Upper lobe of right lung (tissue), 1 donor: ENCODE measurements at regions not wholly inside any gene's neighbourhood (a gene's known extent, or its start where the extent isn't known, plus 50 kb on each side); places are given as distances from the start of the nearest gene placed in this dataset.

ENCODE experiments used
- ATAC-seq: fragments of 200-7000 bp; cut with Tn5 transposase; one replicate; pipeline ENCODE4 v1.9.1; 2020; ENCODE audit warnings: mild to moderate bottlenecking, moderate library complexity
- DNase-seq: peaks from one replicate; pipeline ENCODE4 v3.0.0-alpha.2; 2020
- H3K27ac ChIP-seq: fragments of 200-600 bp; one replicate; pipeline ENCODE4 v1.8.0; 2022
- H3K27me3 ChIP-seq: fragments of 200-600 bp; one replicate; pipeline ENCODE4 v1.8.0; 2022; ENCODE audit warnings: mild to moderate bottlenecking
- H3K36me3 ChIP-seq: fragments of 200-600 bp; one replicate; pipeline ENCODE4 v1.8.0; 2022
- H3K4me1 ChIP-seq: fragments of 200-600 bp; one replicate; pipeline ENCODE4 v1.8.0; 2022
- H3K4me3 ChIP-seq: fragments of 200-600 bp; one replicate; pipeline ENCODE4 v1.8.0; 2022; ENCODE audit warnings: mild to moderate bottlenecking
- H3K9me3 ChIP-seq: fragments of 200-600 bp; one replicate; pipeline ENCODE4 v1.8.0; 2022
- CTCF ChIP-seq: fragments of 200-600 bp; IDR thresholded peaks from one replicate; pipeline ENCODE4 v1.8.0; 2022; ENCODE audit warnings: antibody characterized with exemption
- intact Hi-C: fragments of 100-400 bp; cut with DNase I; formaldehyde crosslinking; loops from one replicate; pipeline ENCODE4 v1.11.0; 2022
- donor health status: DM: no; HTN: yes; CAD: no; lungs with severe emphysema.

DNA sequence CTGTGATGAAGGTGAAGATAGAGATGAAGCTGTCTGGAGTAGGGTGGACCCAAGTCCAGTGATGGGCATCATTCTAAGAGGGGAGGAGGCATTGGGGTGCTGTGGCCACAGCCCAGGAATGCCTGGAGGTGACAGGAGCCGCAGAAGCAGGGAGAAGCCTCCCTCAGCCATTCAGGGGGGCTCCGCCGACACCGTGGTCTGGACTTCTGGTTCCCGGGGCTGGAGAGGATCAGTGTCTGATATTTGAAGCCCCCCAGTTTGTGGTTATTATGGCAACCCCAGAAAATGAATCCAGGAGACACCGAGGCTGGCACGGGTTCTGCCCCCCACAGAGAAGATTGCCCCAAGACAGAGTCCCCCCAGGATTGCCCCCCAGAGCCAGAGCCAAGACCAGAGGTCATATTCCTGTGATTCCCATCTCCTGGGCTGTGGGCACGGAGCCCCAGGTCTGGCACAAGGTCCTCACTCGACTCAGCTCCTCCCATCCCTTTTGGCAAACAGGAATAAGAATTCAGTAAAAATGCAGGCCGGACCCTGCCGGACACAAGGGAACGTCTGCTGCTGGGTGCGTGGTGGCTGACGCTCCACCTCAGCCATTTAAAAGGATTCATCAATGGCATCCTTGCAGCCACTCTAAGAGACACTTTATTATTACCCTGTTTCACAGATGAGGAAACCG lies 116.6 kb downstream of the CPZ start:
- H3K27me3 ChIP-seq, result peaks cover 22% of the 10 kb centered on the region
- no peak for ATAC-seq

DNA sequence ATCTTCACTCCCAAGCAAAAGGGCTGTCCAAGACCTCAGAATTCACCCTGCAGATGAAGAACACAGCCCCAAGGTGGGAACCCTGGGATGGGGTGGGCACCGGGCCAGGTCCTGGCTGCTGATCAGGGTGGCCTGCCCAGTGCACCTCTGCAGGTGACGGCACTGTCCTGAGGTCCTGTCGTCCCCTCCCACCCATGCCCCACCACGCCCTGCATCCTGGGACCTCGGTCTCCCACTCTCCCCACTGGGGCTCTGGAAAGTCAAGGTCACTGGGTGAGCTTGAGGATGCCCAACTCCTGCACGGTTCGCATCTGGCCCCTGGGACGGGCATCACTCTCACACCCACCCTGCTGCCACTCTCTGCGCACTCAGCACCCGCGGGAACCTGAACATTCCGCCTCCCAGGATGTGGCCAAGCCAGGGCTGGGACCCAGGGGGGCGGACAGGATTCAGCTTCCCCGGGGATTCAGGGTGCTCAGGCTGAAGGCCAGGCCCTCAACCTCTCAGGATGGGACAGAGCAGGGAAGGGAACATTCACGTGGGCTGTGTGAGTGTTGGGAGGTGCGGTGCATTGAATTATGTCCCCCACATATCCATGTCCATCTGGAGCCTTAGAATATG lies 115.9 kb downstream of the CPZ start:
- Histone ChIP-seq H3K36me3 (no peaks in the 10 kb centered on the region), H3K4me1 (no peaks in the 10 kb centered on the region), H3K4me3 (no peak overlapping the region), H3K9me3 (peaks cover 11% of the 10 kb centered on the region), H3K27me3 (peaks cover 22% of the 10 kb centered on the region), H3K27ac (no peak overlapping the region)
- DNase-seq (peak; percentile 42), ATAC-seq (no peak)
- intact Hi-C loops, result no loop called here
- TF ChIP-seq CTCF, result no peak

More for the DNA sequence above, 116.6 kb downstream of the CPZ start:
- intact Hi-C loops, result no loop called here
- no peak for TF ChIP-seq CTCF
- Histone ChIP-seq H3K4me3 (no peak overlapping the region), H3K27ac (no peak overlapping the region), H3K36me3 (no peaks in the 10 kb centered on the region), H3K9me3 (peaks cover 13% of the 10 kb centered on the region), H3K4me1 (no peaks in the 10 kb centered on the region)
- peak; percentile 38 for DNase-seq

DNA sequence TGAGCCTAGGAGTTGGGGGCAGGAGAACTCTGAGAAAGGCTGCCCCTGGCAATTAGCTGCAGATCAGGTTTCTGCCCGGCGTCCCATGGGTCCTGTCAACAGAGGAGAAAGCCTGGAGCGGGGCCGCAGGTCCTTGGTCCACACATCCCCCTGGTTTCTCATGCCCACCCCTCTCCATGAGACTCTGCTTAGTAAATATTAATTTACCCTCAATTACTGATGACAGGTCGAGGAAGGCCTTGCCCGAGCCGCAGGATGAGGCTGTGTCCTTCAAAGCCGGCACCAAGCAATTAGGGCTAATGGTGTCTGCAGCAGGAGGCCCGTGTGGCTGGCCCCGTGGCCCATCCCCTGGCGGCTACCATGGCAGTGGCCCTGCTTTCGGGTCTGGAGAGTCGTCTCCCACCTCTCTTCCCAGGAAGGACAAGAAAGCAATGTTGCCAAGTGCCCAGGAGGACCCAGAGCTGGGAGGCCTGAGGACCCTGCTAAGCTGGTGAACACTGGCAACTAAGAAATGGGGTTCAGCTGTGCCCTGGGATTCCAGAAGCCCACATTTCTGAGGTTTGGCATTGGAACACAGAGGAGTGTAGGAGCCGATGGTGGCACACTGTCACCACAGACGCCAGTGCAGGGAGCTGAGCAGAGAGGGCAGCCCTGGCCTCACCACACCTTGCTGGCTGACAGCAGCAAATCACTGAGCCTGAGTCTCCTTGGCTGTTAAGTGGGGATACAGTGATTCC lies 114.6 kb downstream of the CPZ start:
- H3K4me1 ChIP-seq, result no peaks in the 10 kb centered on the region
- H3K27ac ChIP-seq, result no peak overlapping the region
- peak; percentile 46 for DNase-seq
- intact Hi-C loops, result no loop called here
- H3K4me3 ChIP-seq, result no peak overlapping the region
- no peak for ATAC-seq
- no peak for TF ChIP-seq CTCF
- H3K36me3 ChIP-seq, result no peaks in the 10 kb centered on the region
- H3K27me3 ChIP-seq, result peaks cover 28% of the 10 kb centered on the region
- peaks cover under 1% of the 10 kb centered on the region for H3K9me3 ChIP-seq

GRCh38 chr4:8706216-8707044 lies 113.9 kb downstream of the CPZ start:
- Histone ChIP-seq H3K27me3 (peaks cover 32% of the 10 kb centered on the region), H3K27ac (no peak overlapping the region), H3K4me1 (no peaks in the 10 kb centered on the region), H3K9me3 (no peaks in the 10 kb centered on the region), H3K36me3 (no peaks in the 10 kb centered on the region), H3K4me3 (no peak overlapping the region)
- ATAC-seq (no peak), DNase-seq (peak; percentile 34)
- no peak for TF ChIP-seq CTCF
- intact Hi-C loops, result no loop called here
